ENCODE measurements at regions not wholly inside any gene's neighbourhood (a gene's known extent, or its start where the extent isn't known, plus 50 kb on each side); places are given as distances from the start of the nearest gene placed in this dataset.

DNA sequence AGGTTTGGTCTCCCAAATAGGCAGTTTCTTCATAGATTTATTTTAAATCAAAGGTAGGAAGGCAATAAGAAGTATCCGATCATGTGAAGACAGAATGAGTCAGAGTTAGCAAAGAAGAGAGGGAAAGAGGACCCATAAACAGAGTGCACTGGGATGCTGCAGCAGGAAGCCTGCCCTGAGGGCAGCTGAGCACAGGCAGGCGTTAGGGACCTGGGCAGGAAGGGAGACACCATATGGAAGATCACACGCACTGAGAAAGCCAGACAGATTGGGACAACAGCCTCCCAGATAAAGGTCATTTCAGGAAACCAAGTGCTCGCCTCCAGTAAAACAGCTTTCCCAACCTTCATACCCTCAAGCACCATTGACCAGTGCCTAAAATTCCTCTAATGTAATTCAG lies 598.0 kb downstream of the EFNB2 start:
- Histone ChIP-seq H3K27ac (ENCODE audit: poor library complexity, severe bottlenecking) (no peak overlapping the region), H3K9me3 (ENCODE audit: severe bottlenecking) (no peaks in the 10 kb centered on the region), H3K27me3 (ENCODE audit: insufficient read depth, poor library complexity, severe bottlenecking) (no peaks in the 10 kb centered on the region), H3K36me3 (ENCODE audit: low read depth) (no peaks in the 10 kb centered on the region), H3K4me3 (ENCODE audit: severe bottlenecking) (no peak overlapping the region), H3K4me1 (ENCODE audit: insufficient read depth, poor library complexity, severe bottlenecking) (no peaks in the 10 kb centered on the region)
- DNase-seq (ENCODE audit: low spot score) (no peak), ATAC-seq (ENCODE audit: low read depth) (no peak)
- TF ChIP-seq, protein P1, sequence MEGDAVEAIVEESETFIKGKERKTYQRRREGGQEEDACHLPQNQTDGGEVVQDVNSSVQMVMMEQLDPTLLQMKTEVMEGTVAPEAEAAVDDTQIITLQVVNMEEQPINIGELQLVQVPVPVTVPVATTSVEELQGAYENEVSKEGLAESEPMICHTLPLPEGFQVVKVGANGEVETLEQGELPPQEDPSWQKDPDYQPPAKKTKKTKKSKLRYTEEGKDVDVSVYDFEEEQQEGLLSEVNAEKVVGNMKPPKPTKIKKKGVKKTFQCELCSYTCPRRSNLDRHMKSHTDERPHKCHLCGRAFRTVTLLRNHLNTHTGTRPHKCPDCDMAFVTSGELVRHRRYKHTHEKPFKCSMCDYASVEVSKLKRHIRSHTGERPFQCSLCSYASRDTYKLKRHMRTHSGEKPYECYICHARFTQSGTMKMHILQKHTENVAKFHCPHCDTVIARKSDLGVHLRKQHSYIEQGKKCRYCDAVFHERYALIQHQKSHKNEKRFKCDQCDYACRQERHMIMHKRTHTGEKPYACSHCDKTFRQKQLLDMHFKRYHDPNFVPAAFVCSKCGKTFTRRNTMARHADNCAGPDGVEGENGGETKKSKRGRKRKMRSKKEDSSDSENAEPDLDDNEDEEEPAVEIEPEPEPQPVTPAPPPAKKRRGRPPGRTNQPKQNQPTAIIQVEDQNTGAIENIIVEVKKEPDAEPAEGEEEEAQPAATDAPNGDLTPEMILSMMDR (IDR thresholded peaks at IDR 0.05; ENCODE audit: poor library complexity, severe bottlenecking), result no peak

GRCh38 chr13:105936816-105937215 lies 598.6 kb downstream of the EFNB2 start:
- H3K27ac ChIP-seq (ENCODE audit: poor library complexity, severe bottlenecking), result no peak overlapping the region
- DNase-seq (ENCODE audit: low spot score) (no peak), ATAC-seq (ENCODE audit: low read depth) (no peak)
- H3K9me3 ChIP-seq (ENCODE audit: severe bottlenecking), result no peaks in the 10 kb centered on the region
- TF ChIP-seq, protein P1 (IDR thresholded peaks at IDR 0.05; ENCODE audit: poor library complexity, severe bottlenecking), result no peak
- no peaks in the 10 kb centered on the region for H3K27me3 ChIP-seq (ENCODE audit: insufficient read depth, poor library complexity, severe bottlenecking)
- no peaks in the 10 kb centered on the region for H3K36me3 ChIP-seq (ENCODE audit: low read depth)
- no peak overlapping the region for H3K4me3 ChIP-seq (ENCODE audit: severe bottlenecking)
- H3K4me1 ChIP-seq (ENCODE audit: insufficient read depth, poor library complexity, severe bottlenecking), result no peaks in the 10 kb centered on the region

- DNase-seq (ENCODE audit: low spot score) (no peak), ATAC-seq (ENCODE audit: low read depth) (no peak)
- H3K9me3 ChIP-seq (ENCODE audit: severe bottlenecking), result no peaks in the 10 kb centered on the region
- H3K4me1 ChIP-seq (ENCODE audit: insufficient read depth, poor library complexity, severe bottlenecking), result peaks cover 17% of the 10 kb centered on the region
- TF ChIP-seq, protein P1 (IDR thresholded peaks at IDR 0.05; ENCODE audit: poor library complexity, severe bottlenecking), result no peak
- no peak overlapping the region for H3K27ac ChIP-seq (ENCODE audit: poor library complexity, severe bottlenecking)
- H3K36me3 ChIP-seq (ENCODE audit: low read depth), result no peaks in the 10 kb centered on the region
- H3K4me3 ChIP-seq (ENCODE audit: severe bottlenecking), result no peak overlapping the region
- H3K27me3 ChIP-seq (ENCODE audit: insufficient read depth, poor library complexity, severe bottlenecking), result no peaks in the 10 kb centered on the region
These were observed 606.0 kb downstream of the EFNB2 start for GRCh38 chr13:105929505-105929904.

GRCh38 chr13:105928901-105929300 lies 606.6 kb downstream of the EFNB2 start:
- no peak overlapping the region for H3K27ac ChIP-seq (ENCODE audit: poor library complexity, severe bottlenecking)
- TF ChIP-seq, protein P1 (IDR thresholded peaks at IDR 0.05; ENCODE audit: poor library complexity, severe bottlenecking), result no peak
- no peaks in the 10 kb centered on the region for H3K36me3 ChIP-seq (ENCODE audit: low read depth)
- no peak for ATAC-seq (ENCODE audit: low read depth)
- DNase-seq (ENCODE audit: low spot score), result no peak
- no peaks in the 10 kb centered on the region for H3K27me3 ChIP-seq (ENCODE audit: insufficient read depth, poor library complexity, severe bottlenecking)
- H3K4me3 ChIP-seq (ENCODE audit: severe bottlenecking), result no peak overlapping the region
- peaks cover 17% of the 10 kb centered on the region for H3K4me1 ChIP-seq (ENCODE audit: insufficient read depth, poor library complexity, severe bottlenecking)
- H3K9me3 ChIP-seq (ENCODE audit: severe bottlenecking), result no peaks in the 10 kb centered on the region

DNA sequence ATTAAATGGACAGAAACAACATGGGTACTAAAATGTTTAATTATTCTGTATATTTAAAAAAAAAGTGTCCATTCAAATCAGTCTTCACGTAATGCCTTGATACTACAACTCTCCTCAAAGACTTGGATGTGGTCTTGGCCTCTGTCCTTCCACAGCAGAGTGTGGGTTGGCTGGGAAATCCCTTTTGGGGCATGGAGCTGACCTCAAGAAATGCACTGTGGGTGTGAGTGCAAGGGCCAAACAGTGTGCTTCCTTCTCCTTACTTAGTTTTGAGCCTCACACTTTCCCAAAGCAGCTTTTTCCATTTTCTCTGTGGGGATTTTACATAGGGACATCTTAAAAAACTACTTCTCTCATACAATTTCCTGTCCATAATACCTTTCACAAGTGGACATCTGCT lies 607.4 kb downstream of the EFNB2 start:
- Histone ChIP-seq H3K4me3 (ENCODE audit: severe bottlenecking) (no peak overlapping the region), H3K36me3 (ENCODE audit: low read depth) (no peaks in the 10 kb centered on the region), H3K27ac (ENCODE audit: poor library complexity, severe bottlenecking) (no peak overlapping the region), H3K9me3 (ENCODE audit: severe bottlenecking) (no peaks in the 10 kb centered on the region), H3K4me1 (ENCODE audit: insufficient read depth, poor library complexity, severe bottlenecking) (peaks cover 17% of the 10 kb centered on the region), H3K27me3 (ENCODE audit: insufficient read depth, poor library complexity, severe bottlenecking) (no peaks in the 10 kb centered on the region)
- TF ChIP-seq, protein P1 (IDR thresholded peaks at IDR 0.05; ENCODE audit: poor library complexity, severe bottlenecking), result no peak
- DNase-seq (ENCODE audit: low spot score) (no peak), ATAC-seq (ENCODE audit: low read depth) (no peak)

Data from RWPE2 (cell line).